Hypothalamus (tissue), 51 donors: ENCODE measurements at regions not wholly inside any gene's neighbourhood (a gene's known extent, or its start where the extent isn't known, plus 50 kb on each side); places are given as distances from the start of the nearest gene placed in this dataset.

Experiments used
- DNase-seq, 51 donors: peaks; one replicate each; lab custom pipeline; 2025; lab: John Stamatoyannopoulos, UW

- no peak for DNase-seq
Observed at GRCh38 chr18:55093808-55094207, 134.5 kb upstream of the CCDC68 start.

GRCh38 chr18:55093295-55093694 is 134.0 kb upstream of the CCDC68 start:
- no peak for DNase-seq

GRCh38 chr18:55092166-55092565 is 132.9 kb upstream of the CCDC68 start:
- no peak for DNase-seq

- DNase-seq, result peak in 1 of 51 donors; percentile 45
Observed at GRCh38 chr18:55090564-55091188, 131.4 kb upstream of the CCDC68 start.

GRCh38 chr18:55089610-55090009 is 130.3 kb upstream of the CCDC68 start:
- DNase-seq, result no peak

GRCh38 chr18:55088561-55088960 is 129.3 kb upstream of the CCDC68 start:
- DNase-seq, result no peak

GRCh38 chr18:55088000-55088401 is 128.7 kb upstream of the CCDC68 start:
- DNase-seq, result no peak

GRCh38 chr18:55086906-55087305 is 127.6 kb upstream of the CCDC68 start:
- DNase-seq, result no peak

GRCh38 chr18:55085557-55086285 is 126.5 kb upstream of the CCDC68 start:
- no peak for DNase-seq

GRCh38 chr18:55084550-55084949 is 125.3 kb upstream of the CCDC68 start:
- DNase-seq, result no peak

- no peak for DNase-seq
Observed at GRCh38 chr18:55083461-55083860, 124.2 kb upstream of the CCDC68 start.

GRCh38 chr18:55079481-55080355 is 120.5 kb upstream of the CCDC68 start:
- no peak for DNase-seq

GRCh38 chr18:55079067-55079466 is 119.8 kb upstream of the CCDC68 start:
- DNase-seq, result no peak

- DNase-seq, result no peak
Observed at GRCh38 chr18:55078303-55078932, 119.2 kb upstream of the CCDC68 start.

GRCh38 chr18:55076643-55077218 is 117.5 kb upstream of the CCDC68 start:
- DNase-seq, result no peak

GRCh38 chr18:55073834-55074233 is 114.6 kb upstream of the CCDC68 start:
- no peak for DNase-seq

GRCh38 chr18:55073116-55073515 is 113.9 kb upstream of the CCDC68 start:
- no peak for DNase-seq

GRCh38 chr18:55072698-55073097 is 113.4 kb upstream of the CCDC68 start:
- no peak for DNase-seq

- no peak for DNase-seq
Observed at GRCh38 chr18:55072181-55072580, 112.9 kb upstream of the CCDC68 start.

GRCh38 chr18:55069497-55069896 is 110.2 kb upstream of the CCDC68 start:
- no peak for DNase-seq

- no peak for DNase-seq
Observed at GRCh38 chr18:55064760-55065159, 105.5 kb upstream of the CCDC68 start.
